Hepatocyte (in vitro differentiated cells): ENCODE measurements at regions not wholly inside any gene's neighbourhood (a gene's known extent, or its start where the extent isn't known, plus 50 kb on each side); places are given as distances from the start of the nearest gene placed in this dataset.

ENCODE experiments used
- EZH2phosphoT487 ChIP-seq: fragments of 200-600 bp; sonication (generic); IDR thresholded peaks from one replicate; pipeline ENCODE4 v1.6.1; 2018; ENCODE audit warnings: antibody characterized with exemption, mild to moderate bottlenecking, low read depth, moderate library complexity; ENCODE audit not compliant: unreplicated experiment, severe bottlenecking
- TF ChIP-seq, protein P1 (sequence below): fragments of 200-600 bp; sonication (generic); IDR thresholded peaks from 2 replicates; pipeline ENCODE4 v1.5.1; 2016; ENCODE audit warnings: antibody characterized with exemption, mild to moderate bottlenecking; ENCODE audit not compliant: poor library complexity

DNA sequence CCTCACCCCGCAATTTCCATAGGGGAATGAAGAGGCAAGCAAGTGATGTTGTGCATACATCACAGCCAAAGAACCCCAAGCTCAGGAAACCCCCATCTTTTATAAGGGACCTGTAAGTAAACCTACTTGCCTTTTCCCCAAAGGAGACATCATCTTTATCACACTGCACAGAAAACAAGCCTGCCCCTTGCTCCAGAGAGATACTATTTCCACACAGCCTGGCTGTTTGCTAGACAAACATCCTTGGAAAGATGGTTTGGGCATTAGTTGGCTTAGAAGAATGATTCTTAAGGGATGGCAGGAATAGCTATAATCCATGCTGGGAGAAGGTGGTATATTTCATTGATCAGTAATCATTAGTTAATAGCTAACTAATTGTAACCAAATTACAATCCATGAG, 123.7 kb upstream of the SEC61G start:
- TF ChIP-seq, protein P1, sequence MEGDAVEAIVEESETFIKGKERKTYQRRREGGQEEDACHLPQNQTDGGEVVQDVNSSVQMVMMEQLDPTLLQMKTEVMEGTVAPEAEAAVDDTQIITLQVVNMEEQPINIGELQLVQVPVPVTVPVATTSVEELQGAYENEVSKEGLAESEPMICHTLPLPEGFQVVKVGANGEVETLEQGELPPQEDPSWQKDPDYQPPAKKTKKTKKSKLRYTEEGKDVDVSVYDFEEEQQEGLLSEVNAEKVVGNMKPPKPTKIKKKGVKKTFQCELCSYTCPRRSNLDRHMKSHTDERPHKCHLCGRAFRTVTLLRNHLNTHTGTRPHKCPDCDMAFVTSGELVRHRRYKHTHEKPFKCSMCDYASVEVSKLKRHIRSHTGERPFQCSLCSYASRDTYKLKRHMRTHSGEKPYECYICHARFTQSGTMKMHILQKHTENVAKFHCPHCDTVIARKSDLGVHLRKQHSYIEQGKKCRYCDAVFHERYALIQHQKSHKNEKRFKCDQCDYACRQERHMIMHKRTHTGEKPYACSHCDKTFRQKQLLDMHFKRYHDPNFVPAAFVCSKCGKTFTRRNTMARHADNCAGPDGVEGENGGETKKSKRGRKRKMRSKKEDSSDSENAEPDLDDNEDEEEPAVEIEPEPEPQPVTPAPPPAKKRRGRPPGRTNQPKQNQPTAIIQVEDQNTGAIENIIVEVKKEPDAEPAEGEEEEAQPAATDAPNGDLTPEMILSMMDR = no peak
- TF ChIP-seq EZH2phosphoT487 = no peak
